Suprapubic skin (tissue), 4 donors: ENCODE measurements at regions not wholly inside any gene's neighbourhood (a gene's known extent, or its start where the extent isn't known, plus 50 kb on each side); places are given as distances from the start of the nearest gene placed in this dataset.

Experiments
- CTCF ChIP-seq, 2 donors: fragments of 200-600 bp in 1 of 2; fragments of 450-650 bp in 1 of 2; sonication (generic) in 1 of 2; IDR thresholded peaks; one replicate each; pipeline ENCODE4 v1.5.1; 2016 to 2019; ENCODE audit warnings: antibody characterized with exemption in 2 of 2, mild to moderate bottlenecking in 1 of 2, moderate library complexity in 1 of 2
- EP300 ChIP-seq: sonication (generic); formaldehyde crosslinking; IDR thresholded peaks from one replicate; pipeline ENCODE4 v1.6.1; 2017; ENCODE audit warnings: antibody characterized with exemption
- POLR2AphosphoS5 ChIP-seq, 3 donors: sonication (generic); formaldehyde crosslinking; IDR thresholded peaks; one replicate each; pipeline ENCODE4 v1.6.1; 2017; ENCODE audit warnings: antibody characterized with exemption in 3 of 3

GRCh38 chr1:29524285-29525065, 288.2 kb downstream of the PTPRU start:
- TF ChIP-seq POLR2AphosphoS5 (IDR thresholded peaks at IDR 0.05) (no peak), CTCF (IDR thresholded peaks at IDR 0.05) (no peak), EP300 (no peak)
